ENCODE measurements at regions not wholly inside any gene's neighbourhood (a gene's known extent, or its start where the extent isn't known, plus 50 kb on each side); places are given as distances from the start of the nearest gene placed in this dataset.

- TF ChIP-seq NFIC (IDR thresholded peaks at IDR 0.05) (no peak), TAF1 (IDR thresholded peaks at IDR 0.05; ENCODE audit: low read depth) (no peak), MAX (IDR thresholded peaks at IDR 0.05) (no peak), USF1 (IDR thresholded peaks at IDR 0.05) (no peak), FOXM1 (IDR thresholded peaks at IDR 0.05; ENCODE audit: borderline replicate concordance, low read depth) (no peak), TEAD4 (IDR thresholded peaks at IDR 0.05) (no peak), RAD21 (IDR thresholded peaks at IDR 0.05; ENCODE audit: low read depth) (no peak), CEBPB (IDR thresholded peaks at IDR 0.05) (no peak), ZBTB7A (IDR thresholded peaks at IDR 0.05; ENCODE audit: low read depth) (no peak), YY1 (IDR thresholded peaks at IDR 0.05; ENCODE audit: low read depth) (no peak), REST (IDR thresholded peaks at IDR 0.05; ENCODE audit: low read depth) (no peak), EP300 (IDR thresholded peaks at IDR 0.05; ENCODE audit: borderline replicate concordance) (no peak), EGR1 (IDR thresholded peaks at IDR 0.05) (no peak), TCF12 (IDR thresholded peaks at IDR 0.05; ENCODE audit: low read depth) (no peak), CREB1 (IDR thresholded peaks at IDR 0.05; ENCODE audit: low read depth) (no peak)
Observed at GRCh38 chr6:167422934-167423333, 98.0 kb downstream of the TTLL2 start.

- TF ChIP-seq ZBTB7A (IDR thresholded peaks at IDR 0.05; ENCODE audit: low read depth) (no peak), YY1 (IDR thresholded peaks at IDR 0.05; ENCODE audit: low read depth) (no peak), CREB1 (IDR thresholded peaks at IDR 0.05; ENCODE audit: low read depth) (no peak), TAF1 (IDR thresholded peaks at IDR 0.05; ENCODE audit: low read depth) (no peak), REST (IDR thresholded peaks at IDR 0.05; ENCODE audit: low read depth) (no peak), RAD21 (IDR thresholded peaks at IDR 0.05; ENCODE audit: low read depth) (no peak), EP300 (IDR thresholded peaks at IDR 0.05; ENCODE audit: borderline replicate concordance) (no peak), TEAD4 (IDR thresholded peaks at IDR 0.05) (no peak), USF1 (IDR thresholded peaks at IDR 0.05) (no peak)
Observed at GRCh38 chr6:167424060-167424673, 99.3 kb downstream of the TTLL2 start.

- TF ChIP-seq USF1 (IDR thresholded peaks at IDR 0.05) (no peak), REST (IDR thresholded peaks at IDR 0.05; ENCODE audit: low read depth) (no peak)
Observed at GRCh38 chr6:167424700-167425099, 99.8 kb downstream of the TTLL2 start.

- TF ChIP-seq RAD21 (IDR thresholded peaks at IDR 0.05; ENCODE audit: low read depth), result no peak
- TF ChIP-seq MAX (IDR thresholded peaks at IDR 0.05), result no peak
- no peak for TF ChIP-seq TAF1 (IDR thresholded peaks at IDR 0.05; ENCODE audit: low read depth)
- TF ChIP-seq NFIC (IDR thresholded peaks at IDR 0.05), result no peak
- no peak for TF ChIP-seq REST (IDR thresholded peaks at IDR 0.05; ENCODE audit: low read depth)
- no peak for TF ChIP-seq CEBPB (IDR thresholded peaks at IDR 0.05)
- TF ChIP-seq TCF12 (IDR thresholded peaks at IDR 0.05; ENCODE audit: low read depth), result no peak
- no peak for TF ChIP-seq EGR1 (IDR thresholded peaks at IDR 0.05)
- TF ChIP-seq EP300 (IDR thresholded peaks at IDR 0.05; ENCODE audit: borderline replicate concordance), result no peak
- TF ChIP-seq ZBTB7A (IDR thresholded peaks at IDR 0.05; ENCODE audit: low read depth), result no peak
- TF ChIP-seq FOXM1 (IDR thresholded peaks at IDR 0.05; ENCODE audit: borderline replicate concordance, low read depth), result no peak
- no peak for TF ChIP-seq TEAD4 (IDR thresholded peaks at IDR 0.05)
- no peak for TF ChIP-seq USF1 (IDR thresholded peaks at IDR 0.05)
- no peak for TF ChIP-seq CREB1 (IDR thresholded peaks at IDR 0.05; ENCODE audit: low read depth)
- no peak for TF ChIP-seq YY1 (IDR thresholded peaks at IDR 0.05; ENCODE audit: low read depth)
Observed at GRCh38 chr6:167426084-167426483, 101.2 kb downstream of the TTLL2 start.

Measured in Ishikawa (cell line).